ENCODE measurements at regions not wholly inside any gene's neighbourhood (a gene's known extent, or its start where the extent isn't known, plus 50 kb on each side); places are given as distances from the start of the nearest gene placed in this dataset.

DNA sequence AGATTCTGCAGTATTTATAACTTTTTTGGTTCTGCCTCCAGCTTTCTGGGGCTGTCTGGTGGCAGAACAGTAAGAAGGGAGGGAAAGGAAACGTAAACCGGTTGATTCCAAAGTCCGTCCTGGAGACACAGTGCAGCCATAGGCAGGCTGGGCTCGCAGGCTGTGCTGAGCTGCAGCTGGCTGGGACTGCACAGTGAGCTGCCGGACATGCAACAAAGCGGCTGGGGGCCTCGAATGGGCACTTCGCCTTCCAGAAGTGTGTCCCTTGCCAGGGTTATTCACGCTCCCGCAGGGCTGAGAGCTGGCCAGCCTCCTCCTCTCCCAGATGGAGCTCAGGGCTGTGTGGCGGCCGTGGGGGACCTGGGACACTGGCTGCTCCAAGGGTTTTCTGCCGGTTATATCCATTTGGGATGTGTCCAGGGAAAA lies 78.1 kb upstream of the CD93 start:
- DNase-seq, result no peak

- DNase-seq, result no peak
Measured at GRCh38 chr20:23163562-23163961, 77.4 kb upstream of the CD93 start.

DNA sequence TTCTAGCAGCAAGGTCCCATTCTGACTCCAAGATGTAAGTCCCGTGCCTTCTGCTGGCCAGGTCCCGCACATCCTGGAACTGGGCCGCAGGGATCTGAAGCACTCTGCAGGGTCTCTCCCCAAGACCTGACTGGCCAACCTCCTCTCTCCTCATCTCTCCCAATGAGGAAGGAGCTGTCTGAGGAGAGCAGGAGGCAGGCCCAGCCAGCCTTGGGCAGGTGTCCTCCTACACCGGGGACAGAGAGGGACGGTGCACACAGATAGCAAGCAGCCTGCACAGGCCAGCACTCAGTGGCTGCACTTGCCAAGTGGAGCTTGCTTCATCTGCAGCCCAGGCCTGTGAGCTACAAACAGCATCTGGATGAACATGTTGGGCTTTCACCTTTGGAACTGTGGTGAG lies 76.8 kb upstream of the CD93 start:
- DNase-seq, result no peak

GRCh38 chr20:23161968-23162696 lies 76.0 kb upstream of the CD93 start:
- no peak for DNase-seq

GRCh38 chr20:23161244-23161891 lies 75.2 kb upstream of the CD93 start:
- DNase-seq, result no peak

GRCh38 chr20:23160536-23161243 lies 74.6 kb upstream of the CD93 start:
- DNase-seq, result no peak

DNA sequence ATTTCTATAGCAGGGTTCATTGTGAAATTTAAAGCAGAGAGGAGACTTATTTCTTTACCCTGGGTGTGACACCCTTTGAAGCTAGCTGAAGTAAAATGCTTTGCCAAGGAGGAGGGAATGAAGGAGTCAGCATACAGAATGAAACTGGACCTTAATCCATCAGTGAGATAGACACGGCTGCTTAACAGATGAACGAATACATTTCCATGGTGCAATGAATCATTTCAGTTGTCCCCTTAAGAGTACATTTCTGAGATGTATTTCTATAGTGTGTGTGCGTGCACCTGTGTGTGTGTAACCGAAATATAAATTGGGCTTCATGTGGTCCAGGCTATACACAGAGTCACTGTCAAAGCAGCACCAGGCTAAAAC lies 73.8 kb upstream of the CD93 start:
- DNase-seq, result no peak

DNA sequence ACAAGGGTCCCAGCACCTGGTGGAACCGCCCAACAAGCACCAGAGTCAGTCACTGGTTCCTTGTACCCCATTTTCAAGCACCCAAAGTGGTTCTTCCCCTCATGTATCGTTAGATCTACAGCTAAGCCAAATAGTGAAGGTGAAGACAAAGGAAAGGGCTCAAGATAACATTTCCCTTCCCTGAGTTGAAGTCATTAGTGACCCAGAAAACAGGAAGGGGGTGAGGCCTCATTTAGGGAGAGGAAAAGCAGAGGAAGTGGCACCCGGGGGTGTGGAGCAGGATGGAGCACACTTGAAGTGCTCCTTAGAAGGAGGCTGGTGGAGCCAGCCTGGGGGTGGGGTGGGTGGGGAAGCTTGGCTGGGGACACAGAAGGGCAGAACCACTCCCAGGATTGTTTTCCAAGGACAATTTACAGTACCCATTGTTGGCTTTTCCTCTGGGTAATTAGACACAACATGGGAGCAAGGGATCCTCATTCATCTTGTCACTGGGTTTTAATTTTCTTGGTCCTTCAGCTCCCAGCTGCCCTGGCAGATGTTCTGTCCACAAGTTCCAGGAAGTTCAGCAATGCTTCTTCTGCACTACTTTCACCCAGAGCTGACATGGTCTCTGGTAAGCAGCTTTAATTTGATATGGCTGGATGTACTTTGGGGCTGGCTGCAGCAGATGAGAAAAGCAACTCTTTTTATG lies 73.3 kb upstream of the CD93 start:
- DNase-seq, result no peak

GRCh38 chr20:23157734-23158133 lies 71.6 kb upstream of the CD93 start:
- DNase-seq, result no peak

DNA sequence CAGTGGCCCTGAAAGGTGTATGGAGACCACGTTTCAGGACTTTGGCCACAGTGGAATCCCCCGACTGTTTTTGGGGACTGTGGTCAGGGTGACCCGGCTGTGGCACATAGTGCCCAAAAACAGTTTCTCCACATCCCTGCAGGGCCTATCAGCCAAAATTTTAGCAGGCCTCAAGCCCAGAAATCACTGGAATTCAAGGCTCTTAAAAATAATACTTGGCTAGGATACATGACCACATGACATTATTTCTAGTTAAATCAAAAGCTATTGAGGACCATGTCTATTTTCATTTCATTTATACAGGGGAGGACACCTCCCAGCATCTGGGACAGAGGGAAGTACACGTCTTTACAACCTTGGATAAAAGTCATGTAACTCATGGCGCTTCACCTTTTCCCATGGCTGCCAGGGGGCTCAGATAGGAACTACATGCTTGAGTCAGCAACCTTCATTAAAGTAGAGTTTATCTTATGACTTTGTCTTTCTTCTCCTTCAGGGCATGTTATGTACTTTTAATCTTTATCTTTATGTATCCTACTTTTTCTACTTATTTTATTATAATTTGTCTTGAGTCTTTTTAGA lies 70.8 kb upstream of the CD93 start:
- no peak for DNase-seq

DNA sequence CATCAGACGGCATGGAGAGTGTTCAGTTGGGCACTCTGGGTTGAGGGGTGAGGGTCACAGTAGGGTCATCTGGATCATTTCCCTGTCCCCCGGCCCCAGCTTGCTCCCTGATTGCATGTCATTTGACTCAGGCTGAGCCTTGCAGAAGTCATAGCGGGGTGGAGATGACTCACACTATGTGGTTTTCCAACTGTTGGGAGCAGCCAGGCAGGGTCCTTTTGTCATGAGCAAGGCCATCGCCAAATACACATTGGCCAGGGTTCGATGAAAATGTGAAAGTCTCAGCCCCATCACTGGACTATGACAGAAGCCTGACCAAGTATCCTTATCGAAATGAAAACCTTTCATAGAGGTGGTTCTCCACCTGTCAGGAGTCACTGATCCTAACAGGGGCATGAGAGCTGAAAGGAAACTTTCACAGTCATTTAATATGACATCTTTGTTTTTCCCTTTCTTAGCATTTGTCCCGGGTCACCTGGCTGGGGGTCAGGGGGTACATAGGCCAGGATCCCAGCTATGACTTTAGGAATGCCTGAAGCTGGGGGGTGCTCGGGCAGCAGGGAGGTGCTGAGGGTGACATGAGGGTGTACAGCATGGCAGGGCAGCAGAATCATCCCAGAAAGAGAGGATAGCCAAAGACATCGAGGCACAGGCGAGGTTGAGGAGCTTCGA lies 70.2 kb upstream of the CD93 start:
- no peak for DNase-seq

- DNase-seq, result no peak
Measured at GRCh38 chr20:23155141-23155590, 69.0 kb upstream of the CD93 start.

GRCh38 chr20:23153696-23154341 lies 67.7 kb upstream of the CD93 start:
- DNase-seq, result no peak

DNA sequence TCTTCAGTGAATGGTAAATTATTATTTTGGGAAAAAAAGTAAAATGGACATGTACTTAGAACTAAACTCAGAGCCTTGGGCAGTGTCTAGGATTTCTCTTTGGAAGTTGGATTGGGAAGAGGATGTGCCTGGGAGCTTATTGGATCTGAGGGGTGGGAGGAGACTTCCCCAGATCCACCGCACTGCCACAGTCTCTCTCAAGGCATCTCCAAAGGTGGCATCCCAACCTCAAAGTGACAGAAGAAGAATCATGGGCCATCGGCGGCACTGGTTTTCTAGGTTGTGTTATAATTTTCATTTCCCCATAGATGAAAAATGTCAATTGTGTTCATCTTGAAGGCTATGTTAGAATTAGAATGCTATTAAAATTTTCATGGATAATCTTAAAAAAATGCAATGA lies 66.8 kb upstream of the CD93 start:
- DNase-seq, result no peak

- DNase-seq, result no peak
Measured at GRCh38 chr20:23152308-23152892, 66.3 kb upstream of the CD93 start.

DNA sequence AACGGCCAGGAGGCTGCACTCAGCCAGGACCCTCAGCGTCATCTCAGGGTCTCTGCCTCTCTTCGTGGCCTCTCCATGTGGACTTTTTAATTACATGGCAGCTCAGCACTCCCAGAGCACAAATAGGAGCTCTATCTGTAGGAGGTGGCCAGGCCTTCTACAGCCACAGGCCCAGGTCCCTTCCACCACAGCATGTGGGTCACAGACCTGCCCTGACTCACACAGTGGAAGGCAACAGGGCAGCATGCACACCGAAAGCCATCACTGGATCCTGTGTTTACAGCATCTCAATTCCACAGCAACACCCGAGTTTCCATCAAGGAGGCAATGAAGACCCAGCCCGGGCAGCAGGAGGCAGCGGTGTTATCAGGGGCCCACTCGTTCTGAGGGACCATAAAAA lies 65.8 kb upstream of the CD93 start:
- DNase-seq, result no peak

- no peak for DNase-seq
Measured at GRCh38 chr20:23151008-23151703, 65.0 kb upstream of the CD93 start.

GRCh38 chr20:23150304-23151007 lies 64.3 kb upstream of the CD93 start:
- DNase-seq, result no peak

DNA sequence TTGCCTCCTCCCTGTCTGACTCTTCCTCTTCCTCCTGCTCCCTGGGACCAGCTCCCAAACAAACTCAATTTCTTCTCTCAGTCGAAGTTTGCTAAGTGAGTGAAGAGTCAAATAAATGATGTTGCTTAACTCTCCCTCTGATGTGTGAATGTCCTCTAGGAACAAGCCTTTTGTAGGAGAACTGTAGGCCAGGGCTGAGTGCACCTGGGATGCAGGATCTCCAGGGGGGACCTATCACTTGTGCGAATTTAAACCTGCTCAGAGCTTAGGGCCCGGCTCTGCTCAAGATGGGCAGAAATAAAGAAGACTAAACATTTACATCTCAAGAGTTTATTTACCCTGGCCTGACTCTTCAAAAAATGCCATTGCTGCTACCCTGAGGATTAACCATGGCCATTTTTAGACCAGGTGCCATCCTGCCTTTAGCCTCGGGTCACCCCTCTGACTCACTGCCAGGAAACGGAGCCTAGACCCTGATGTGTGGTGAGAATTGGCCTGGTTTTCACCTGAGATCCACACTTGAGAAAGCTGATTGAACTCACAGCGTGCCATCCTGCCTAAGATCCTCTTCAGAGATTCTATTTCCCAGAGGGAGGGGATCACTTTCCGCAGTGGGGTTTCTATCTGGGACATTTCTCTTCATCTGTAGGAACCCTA lies 63.6 kb upstream of the CD93 start:
- no peak for DNase-seq
